Subcutaneous abdominal adipose tissue (tissue), 5 donors: ENCODE measurements at regions not wholly inside any gene's neighbourhood (a gene's known extent, or its start where the extent isn't known, plus 50 kb on each side); places are given as distances from the start of the nearest gene placed in this dataset.

Source experiments
- H3K27ac ChIP-seq: one replicate; pipeline ENCODE4 v1.7.0; 2013; ENCODE audit warnings: low read depth, mild to moderate bottlenecking, inconsistent platforms, low read length, moderate library complexity
- H3K27me3 ChIP-seq, 5 donors: one replicate each; pipeline ENCODE4 v1.7.0; 2013; ENCODE audit warnings: low read length in 5 of 5, inconsistent platforms in 1 of 5; ENCODE audit not compliant: control insufficient read depth in 5 of 5, insufficient read depth in 4 of 5
- H3K36me3 ChIP-seq, 5 donors: one replicate each; pipeline ENCODE4 v1.7.0; 2013; ENCODE audit warnings: low read length in 5 of 5; ENCODE audit not compliant: control insufficient read depth in 5 of 5, insufficient read depth in 5 of 5
- H3K4me1 ChIP-seq, 5 donors: one replicate each; pipeline ENCODE4 v1.7.0; 2013; ENCODE audit warnings: low read length in 5 of 5, mild to moderate bottlenecking in 3 of 5, moderate library complexity in 1 of 5; ENCODE audit not compliant: control insufficient read depth in 5 of 5, insufficient read depth in 5 of 5
- H3K4me3 ChIP-seq, 5 donors: one replicate each; pipeline ENCODE4 v1.7.0; 2013; ENCODE audit warnings: low read length in 5 of 5, low read depth in 1 of 5
- H3K9ac ChIP-seq, 5 donors: one replicate each; pipeline ENCODE4 v1.7.0; 2013; ENCODE audit warnings: low read length in 5 of 5, mild to moderate bottlenecking in 4 of 5, moderate library complexity in 3 of 5
- H3K9me3 ChIP-seq, 5 donors: one replicate each; pipeline ENCODE4 v1.7.0; 2013; ENCODE audit warnings: low read length in 5 of 5; ENCODE audit not compliant: control insufficient read depth in 5 of 5
- donor health status: healthy.
- donor health status: healthy.
- donor health status: healthy.
- donor health status: healthy.
- donor health status: healthy.

- Histone ChIP-seq H3K9ac (no peak overlapping the region), H3K27me3 (no peaks in the 10 kb centered on the region), H3K27ac (no peak overlapping the region), H3K36me3 (no peaks in the 10 kb centered on the region), H3K9me3 (no peaks in the 10 kb centered on the region), H3K4me3 (no peak overlapping the region), H3K4me1 (no peaks in the 10 kb centered on the region)
Measured at GRCh38 chr5:98416541-98416940, 356.9 kb upstream of the RGMB start.

- H3K27me3 ChIP-seq: no peaks in the 10 kb centered on the region
- H3K27ac ChIP-seq: no peak overlapping the region
- no peaks in the 10 kb centered on the region for H3K9me3 ChIP-seq
- no peaks in the 10 kb centered on the region for H3K4me1 ChIP-seq
- no peak overlapping the region for H3K9ac ChIP-seq
- no peaks in the 10 kb centered on the region for H3K36me3 ChIP-seq
- no peak overlapping the region for H3K4me3 ChIP-seq
Measured at GRCh38 chr5:98419825-98420224, 353.6 kb upstream of the RGMB start.

DNA sequence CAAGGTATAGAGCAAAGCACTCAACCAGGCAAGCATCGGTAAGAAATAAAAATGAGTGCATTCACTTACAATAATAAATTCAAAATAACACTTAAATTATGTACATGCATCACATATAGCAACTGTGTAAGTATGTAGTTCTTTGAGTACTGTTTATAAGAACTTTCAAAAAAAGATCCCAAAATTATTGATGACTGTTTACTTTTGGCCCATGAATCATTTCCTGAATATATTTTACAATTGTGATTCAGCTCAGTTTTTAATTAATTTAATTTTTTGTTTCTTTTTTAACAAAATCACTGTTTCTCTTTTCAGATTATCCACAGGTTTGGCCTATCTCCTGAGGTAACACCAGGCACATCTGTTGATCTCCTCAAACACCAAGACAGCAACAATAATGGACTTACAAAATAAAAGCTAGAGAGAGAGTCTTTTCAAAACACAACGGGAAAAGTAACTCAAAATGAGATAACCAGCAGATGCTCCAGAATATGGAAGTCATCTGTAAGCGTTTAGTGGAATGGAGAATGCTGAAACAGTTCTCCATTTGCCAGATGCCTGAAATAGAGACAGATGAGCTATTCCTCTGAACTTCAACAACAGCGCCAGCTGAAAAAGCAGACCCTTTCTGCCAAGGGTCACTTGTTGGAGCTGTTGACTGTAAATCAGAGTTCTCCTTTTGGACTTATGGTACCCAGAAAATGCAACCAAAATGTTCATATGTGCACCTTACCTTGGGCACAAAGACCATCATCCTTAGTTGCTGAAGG, 348.6 kb upstream of the RGMB start:
- Histone ChIP-seq H3K27ac (no peak overlapping the region), H3K9ac (no peak overlapping the region), H3K27me3 (no peaks in the 10 kb centered on the region)

DNA sequence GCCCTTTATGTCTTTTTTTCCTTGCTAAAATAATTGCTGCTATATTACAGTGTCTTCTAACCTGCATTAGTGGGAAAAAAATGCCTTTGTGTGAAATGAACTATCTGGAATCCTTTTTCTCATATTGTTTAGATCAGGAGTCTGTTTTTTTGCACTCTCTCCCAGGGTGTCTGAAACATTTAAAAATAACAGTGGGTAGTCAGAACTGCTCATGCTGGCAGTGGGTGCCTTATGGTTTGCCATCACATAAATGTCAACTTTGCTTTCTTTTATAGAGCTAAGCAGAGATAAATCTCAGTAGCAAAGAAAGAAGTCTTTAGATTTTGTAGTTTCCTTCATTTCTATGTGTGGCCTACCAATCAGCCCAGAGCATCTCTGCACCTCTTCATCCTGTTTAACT, 347.8 kb upstream of the RGMB start:
- no peaks in the 10 kb centered on the region for H3K27me3 ChIP-seq
- no peaks in the 10 kb centered on the region for H3K9me3 ChIP-seq
- no peak overlapping the region for H3K9ac ChIP-seq
- peaks cover 0 to 6% (median 0%) of the 10 kb centered on the region in 5 donors for H3K4me1 ChIP-seq
- no peak overlapping the region for H3K4me3 ChIP-seq
- no peak overlapping the region for H3K27ac ChIP-seq
- no peaks in the 10 kb centered on the region for H3K36me3 ChIP-seq

More for the DNA sequence above, 348.6 kb upstream of the RGMB start:
- H3K4me3 ChIP-seq: no peak overlapping the region
- peaks cover 0 to 6% (median 0%) of the 10 kb centered on the region in 5 donors for H3K4me1 ChIP-seq
- no peaks in the 10 kb centered on the region for H3K36me3 ChIP-seq
- no peaks in the 10 kb centered on the region for H3K9me3 ChIP-seq

DNA sequence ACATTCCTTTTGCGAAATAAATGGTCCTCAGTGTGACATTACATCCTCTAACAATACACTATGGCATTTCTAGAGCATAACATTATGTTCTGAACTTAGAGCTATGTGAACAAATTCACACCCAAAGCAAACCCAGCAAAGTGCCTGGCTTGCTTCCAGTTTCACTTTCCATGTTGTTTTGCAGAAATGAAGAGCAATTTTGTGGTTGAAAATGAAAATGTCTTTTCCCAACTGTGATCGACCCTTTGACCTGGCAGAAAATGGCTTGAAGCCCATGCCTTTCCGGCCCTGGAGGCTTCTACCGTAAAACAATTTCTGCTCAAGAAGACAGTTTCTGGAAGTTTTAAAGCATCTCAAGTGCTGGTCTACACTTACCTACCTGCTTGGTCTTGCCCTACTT, 344.7 kb upstream of the RGMB start:
- Histone ChIP-seq H3K4me1 (peaks cover 0 to 10% (median 3%) of the 10 kb centered on the region in 5 donors), H3K27me3 (no peaks in the 10 kb centered on the region), H3K9me3 (no peaks in the 10 kb centered on the region), H3K36me3 (no peaks in the 10 kb centered on the region), H3K27ac (no peak overlapping the region), H3K9ac (no peak overlapping the region), H3K4me3 (no peak overlapping the region)

DNA sequence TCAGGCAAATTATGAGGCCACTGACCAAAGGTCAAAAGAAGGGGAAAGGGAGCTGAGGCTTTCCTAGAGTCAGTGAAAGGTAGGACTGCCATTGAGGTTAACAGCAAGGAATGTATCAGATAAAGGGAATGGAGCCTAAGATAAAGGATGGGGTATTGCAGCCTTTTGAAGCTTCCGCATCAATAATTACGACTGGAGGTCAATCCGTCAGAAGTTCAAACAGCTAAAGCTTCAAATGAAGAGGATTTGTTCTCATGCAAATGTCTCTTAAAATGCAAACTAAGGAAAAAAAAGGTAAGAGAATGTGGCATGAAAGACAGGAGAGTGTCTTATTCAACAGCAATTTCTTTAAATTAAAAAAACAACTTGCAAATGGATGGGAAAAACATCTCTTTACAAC, 341.1 kb upstream of the RGMB start:
- Histone ChIP-seq H3K27me3 (no peaks in the 10 kb centered on the region), H3K4me3 (no peak overlapping the region), H3K4me1 (peaks cover 0 to 10% (median 3%) of the 10 kb centered on the region in 5 donors), H3K36me3 (no peaks in the 10 kb centered on the region), H3K9ac (no peak overlapping the region), H3K9me3 (no peaks in the 10 kb centered on the region), H3K27ac (no peak overlapping the region)

DNA sequence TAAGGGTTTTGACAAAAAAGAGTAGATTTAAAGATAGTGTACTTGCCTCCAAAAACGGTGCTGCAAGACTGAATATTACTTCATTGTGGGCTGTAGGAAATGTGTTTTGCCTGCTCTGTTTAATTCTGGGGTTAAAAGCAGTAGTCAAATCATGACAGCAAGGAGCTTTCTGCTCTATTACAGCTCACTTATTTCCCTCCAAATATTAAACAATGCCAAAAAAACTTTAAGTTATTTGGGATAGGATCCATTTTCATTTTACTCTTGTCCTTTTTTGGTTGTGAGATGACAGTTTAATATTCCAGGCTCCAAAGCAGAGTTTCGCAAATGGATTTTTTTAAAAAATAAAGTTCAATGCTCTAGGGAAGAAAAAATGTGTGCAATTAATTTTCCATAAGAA, 340.4 kb upstream of the RGMB start:
- Histone ChIP-seq H3K27ac (no peak overlapping the region), H3K4me3 (no peak overlapping the region), H3K9me3 (no peaks in the 10 kb centered on the region), H3K9ac (no peak overlapping the region), H3K4me1 (peaks cover 0 to 10% (median 3%) of the 10 kb centered on the region in 5 donors), H3K36me3 (no peaks in the 10 kb centered on the region), H3K27me3 (no peaks in the 10 kb centered on the region)

GRCh38 chr5:98433673-98434072, 339.8 kb upstream of the RGMB start:
- no peaks in the 10 kb centered on the region for H3K9me3 ChIP-seq
- H3K4me1 ChIP-seq: peaks cover 0 to 9% (median 3%) of the 10 kb centered on the region in 5 donors
- no peak overlapping the region for H3K4me3 ChIP-seq
- H3K27me3 ChIP-seq: no peaks in the 10 kb centered on the region
- H3K36me3 ChIP-seq: no peaks in the 10 kb centered on the region
- no peak overlapping the region for H3K9ac ChIP-seq
- H3K27ac ChIP-seq: no peak overlapping the region

DNA sequence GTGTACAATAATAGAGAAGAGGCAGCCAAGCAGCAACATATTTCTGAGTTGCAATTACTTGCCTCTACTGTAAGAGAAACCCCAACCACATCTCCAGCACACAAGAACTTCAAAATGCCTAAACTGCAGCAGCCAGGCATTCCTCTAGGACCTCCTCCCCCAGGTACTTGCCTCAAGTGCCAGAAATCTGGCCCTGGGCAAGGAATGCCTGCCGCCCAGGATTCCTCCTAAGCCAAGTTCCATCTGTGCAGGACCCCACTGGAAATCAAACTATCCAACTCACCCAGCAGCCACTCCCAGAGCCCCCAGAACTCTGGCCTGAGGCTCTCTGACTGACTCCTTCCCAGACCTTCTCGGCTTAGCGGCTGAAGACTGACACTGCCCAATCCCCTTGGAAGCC, 336.8 kb upstream of the RGMB start:
- Histone ChIP-seq H3K27me3 (no peaks in the 10 kb centered on the region), H3K9me3 (peaks cover 0 to 6% (median 2%) of the 10 kb centered on the region in 5 donors), H3K27ac (no peak overlapping the region), H3K9ac (no peak overlapping the region), H3K36me3 (no peaks in the 10 kb centered on the region), H3K4me1 (peaks cover 0 to 4% (median 3%) of the 10 kb centered on the region in 5 donors), H3K4me3 (no peak overlapping the region)

GRCh38 chr5:98442448-98442847, 331.0 kb upstream of the RGMB start:
- no peaks in the 10 kb centered on the region for H3K4me1 ChIP-seq
- no peaks in the 10 kb centered on the region for H3K27me3 ChIP-seq
- H3K36me3 ChIP-seq: no peaks in the 10 kb centered on the region
- H3K9me3 ChIP-seq: peaks cover 0 to 13% (median 6%) of the 10 kb centered on the region in 5 donors
- H3K9ac ChIP-seq: no peak overlapping the region
- H3K27ac ChIP-seq: no peak overlapping the region
- no peak overlapping the region for H3K4me3 ChIP-seq
